Stimulated activated naive B cell treated with anti-CD40 and anti-IgM and Interleukin-4, amounts not matched to agents 10 μg/mL and 1 μg/mL and 100 μg/mL, for 72 hours (primary cell): ENCODE measurements at regions not wholly inside any gene's neighbourhood (a gene's known extent, or its start where the extent isn't known, plus 50 kb on each side); places are given as distances from the start of the nearest gene placed in this dataset.

Experiments
- ATAC-seq, 2 donors: fragments of 150-1000 bp; cut with Tn5 transposase; replicated peaks; 2 replicates each; pipeline ENCODE4 v1.10.0; 2021; ENCODE audit warnings: moderate library complexity in 1 of 2
- DNase-seq: peaks from one replicate; pipeline ENCODE4 v3.0.0; 2021
- H3K27ac Mint-ChIP-seq: one replicate; pipeline ENCODE4 v1.8.0; 2022; ENCODE audit warnings: mild to moderate bottlenecking, mixed read lengths
- H3K27me3 Mint-ChIP-seq, 2 donors: one replicate each; pipeline ENCODE4 v1.8.0; 2022; ENCODE audit warnings: mixed read lengths in 2 of 2
- H3K36me3 Mint-ChIP-seq, 2 donors: one replicate each; pipeline ENCODE4 v1.8.0; 2022; ENCODE audit warnings: mixed read lengths in 2 of 2, mild to moderate bottlenecking in 1 of 2
- H3K4me1 Mint-ChIP-seq, 2 donors: one replicate each; pipeline ENCODE4 v1.8.0; 2022; ENCODE audit warnings: mixed read lengths in 2 of 2, mild to moderate bottlenecking in 1 of 2
- H3K4me3 Mint-ChIP-seq, 2 donors: one replicate each; pipeline ENCODE4 v1.8.0; 2022; ENCODE audit warnings: mild to moderate bottlenecking in 2 of 2, mixed read lengths in 2 of 2, moderate library complexity in 1 of 2
- H3K9me3 Mint-ChIP-seq, 2 donors: one replicate each; pipeline ENCODE4 v1.8.0; 2022; ENCODE audit warnings: mixed read lengths in 2 of 2, mild to moderate bottlenecking in 1 of 2

GRCh38 chr2:8571301-8571791, 110.5 kb upstream of the ID2 start:
- peaks cover 63 to 73% of the 10 kb centered on the region in 2 donors for H3K27me3 Mint-ChIP-seq
- no peak overlapping the region for H3K4me3 Mint-ChIP-seq
- peak; percentile 43 to 46 for ATAC-seq
- H3K9me3 Mint-ChIP-seq = peaks cover 0 to 3% of the 10 kb centered on the region in 2 donors
- peaks cover 43 to 60% of the 10 kb centered on the region in 2 donors for H3K4me1 Mint-ChIP-seq
- peaks cover 4 to 13% of the 10 kb centered on the region in 2 donors for H3K36me3 Mint-ChIP-seq
- no peak for DNase-seq
- H3K27ac Mint-ChIP-seq = peak overlapping the region; percentile 63

- DNase-seq = no peak
- Mint-ChIP-seq H3K36me3 (peaks cover 4 to 17% of the 10 kb centered on the region in 2 donors), H3K27me3 (peaks cover 57 to 69% of the 10 kb centered on the region in 2 donors), H3K4me3 (no peak overlapping the region), H3K4me1 (peaks cover 48 to 66% of the 10 kb centered on the region in 2 donors), H3K27ac (peak overlapping the region; percentile 63), H3K9me3 (peaks cover 0 to 3% of the 10 kb centered on the region in 2 donors)
- no peak for ATAC-seq
Observed at GRCh38 chr2:8571792-8572499, 109.9 kb upstream of the ID2 start.

GRCh38 chr2:8572712-8573233, 109.1 kb upstream of the ID2 start:
- no peak for DNase-seq
- Mint-ChIP-seq H3K4me3 (no peak overlapping the region), H3K9me3 (peaks cover 0 to 3% of the 10 kb centered on the region in 2 donors), H3K36me3 (peaks cover 4 to 17% of the 10 kb centered on the region in 2 donors), H3K4me1 (peaks cover 49 to 73% of the 10 kb centered on the region in 2 donors), H3K27me3 (peaks cover 52 to 69% of the 10 kb centered on the region in 2 donors), H3K27ac (no peak overlapping the region)
- no peak for ATAC-seq

- no peak for ATAC-seq
- DNase-seq = no peak
- H3K36me3 Mint-ChIP-seq = peaks cover 4 to 17% of the 10 kb centered on the region in 2 donors
- H3K4me1 Mint-ChIP-seq = peaks cover 52 to 79% of the 10 kb centered on the region in 2 donors
- peaks cover 0 to 3% of the 10 kb centered on the region in 2 donors for H3K9me3 Mint-ChIP-seq
- H3K27ac Mint-ChIP-seq = no peak overlapping the region
- H3K27me3 Mint-ChIP-seq = peaks cover 52 to 69% of the 10 kb centered on the region in 2 donors
- H3K4me3 Mint-ChIP-seq = no peak overlapping the region
Observed at GRCh38 chr2:8573234-8573941, 108.5 kb upstream of the ID2 start.

- ATAC-seq (no peak), DNase-seq (no peak)
- H3K36me3 Mint-ChIP-seq = peaks cover 4 to 17% of the 10 kb centered on the region in 2 donors
- peaks cover 54 to 84% of the 10 kb centered on the region in 2 donors for H3K4me1 Mint-ChIP-seq
- peak overlapping the region; percentile 85 for H3K27ac Mint-ChIP-seq
- H3K4me3 Mint-ChIP-seq = peak overlapping the region; percentile 10 to 77
- peaks cover 49 to 70% of the 10 kb centered on the region in 2 donors for H3K27me3 Mint-ChIP-seq
- H3K9me3 Mint-ChIP-seq = peaks cover 0 to 3% of the 10 kb centered on the region in 2 donors
Observed at GRCh38 chr2:8573942-8574195, 108.0 kb upstream of the ID2 start.

GRCh38 chr2:8574196-8575037, 107.4 kb upstream of the ID2 start:
- ATAC-seq = peak; percentile 6 to 18
- Mint-ChIP-seq H3K27me3 (peaks cover 44 to 68% of the 10 kb centered on the region in 2 donors), H3K4me3 (peak overlapping the region; percentile 74 to 77)

GRCh38 chr2:8575038-8575833, 106.6 kb upstream of the ID2 start:
- Mint-ChIP-seq H3K4me1 (peaks cover 62 to 93% of the 10 kb centered on the region in 2 donors), H3K27me3 (peaks cover 36 to 60% of the 10 kb centered on the region in 2 donors), H3K9me3 (peaks cover 0 to 3% of the 10 kb centered on the region in 2 donors), H3K27ac (peak overlapping the region; percentile 70), H3K36me3 (peaks cover 4 to 8% of the 10 kb centered on the region in 2 donors), H3K4me3 (peak overlapping the region; percentile 74 to 77)
- DNase-seq (peak; percentile 44), ATAC-seq (peak; percentile 27 to 35)

More at GRCh38 chr2:8574196-8575037, 107.4 kb upstream of the ID2 start:
- Mint-ChIP-seq H3K27ac (peak overlapping the region; percentile 85), H3K9me3 (peaks cover 0 to 3% of the 10 kb centered on the region in 2 donors), H3K4me1 (peaks cover 56 to 88% of the 10 kb centered on the region in 2 donors), H3K36me3 (peaks cover 4 to 12% of the 10 kb centered on the region in 2 donors)
- DNase-seq = no peak

- Mint-ChIP-seq H3K27me3 (peaks cover 32 to 54% of the 10 kb centered on the region in 2 donors), H3K27ac (peak overlapping the region; percentile 59), H3K36me3 (peaks cover 4 to 8% of the 10 kb centered on the region in 2 donors), H3K4me1 (peaks cover 68 to 93% of the 10 kb centered on the region in 2 donors), H3K9me3 (peaks cover 0 to 3% of the 10 kb centered on the region in 2 donors), H3K4me3 (peak overlapping the region; percentile 35 to 63)
- DNase-seq (no peak), ATAC-seq (peak in 1 of 2 donors; percentile 22)
Observed at GRCh38 chr2:8575834-8576423, 105.9 kb upstream of the ID2 start.

- Mint-ChIP-seq H3K27me3 (peaks cover 30 to 48% of the 10 kb centered on the region in 2 donors), H3K4me3 (peak overlapping the region; percentile 35 to 63)
Observed at GRCh38 chr2:8576525-8577167, 105.2 kb upstream of the ID2 start.

GRCh38 chr2:8577573-8577972, 104.3 kb upstream of the ID2 start:
- peaks cover 0 to 3% of the 10 kb centered on the region in 2 donors for H3K9me3 Mint-ChIP-seq
- H3K27me3 Mint-ChIP-seq = peaks cover 21 to 39% of the 10 kb centered on the region in 2 donors

More at GRCh38 chr2:8576525-8577167, 105.2 kb upstream of the ID2 start:
- H3K4me1 Mint-ChIP-seq = peaks cover 67 to 93% of the 10 kb centered on the region in 2 donors
- peaks cover 0 to 3% of the 10 kb centered on the region in 2 donors for H3K9me3 Mint-ChIP-seq
- peaks cover 4 to 8% of the 10 kb centered on the region in 2 donors for H3K36me3 Mint-ChIP-seq
- peak; percentile 83 for DNase-seq
- peak; percentile 61 to 78 for ATAC-seq
- H3K27ac Mint-ChIP-seq = peak overlapping the region; percentile 59

GRCh38 chr2:8578335-8579244, 103.3 kb upstream of the ID2 start:
- H3K4me1 Mint-ChIP-seq = peaks cover 69 to 95% of the 10 kb centered on the region in 2 donors
- no peak for ATAC-seq

More at GRCh38 chr2:8577573-8577972, 104.3 kb upstream of the ID2 start:
- Mint-ChIP-seq H3K4me1 (peaks cover 68 to 93% of the 10 kb centered on the region in 2 donors), H3K36me3 (peaks cover 4 to 8% of the 10 kb centered on the region in 2 donors), H3K27ac (peak overlapping the region; percentile 59), H3K4me3 (no peak overlapping the region)
- ATAC-seq (no peak), DNase-seq (no peak)

More at GRCh38 chr2:8578335-8579244, 103.3 kb upstream of the ID2 start:
- Mint-ChIP-seq H3K27me3 (peaks cover 15 to 30% of the 10 kb centered on the region in 2 donors), H3K9me3 (peaks cover 0 to 3% of the 10 kb centered on the region in 2 donors), H3K4me3 (no peak overlapping the region), H3K27ac (peak overlapping the region; percentile 59), H3K36me3 (peaks cover 4 to 8% of the 10 kb centered on the region in 2 donors)
- DNase-seq = no peak
